Right lobe of liver (tissue), 6 donors: ENCODE measurements at regions not wholly inside any gene's neighbourhood (a gene's known extent, or its start where the extent isn't known, plus 50 kb on each side); places are given as distances from the start of the nearest gene placed in this dataset.

Experiments
- ATAC-seq, 4 donors: fragments of 200-7000 bp; cut with Tn5 transposase; one replicate each; pipeline ENCODE4 v1.9.1; 2020; ENCODE audit warnings: mild to moderate bottlenecking in 4 of 4, moderate library complexity in 4 of 4
- DNase-seq, 3 donors: peaks; one replicate each; pipeline ENCODE4 v3.0.0-alpha.2; 2020
- H3K27ac ChIP-seq, 3 donors: fragments of 200-600 bp; one replicate each; pipeline ENCODE4 v1.8.0; 2022
- H3K27me3 ChIP-seq, 2 donors: fragments of 200-600 bp; one replicate each; pipeline ENCODE4 v1.8.0; 2022
- H3K36me3 ChIP-seq, 4 donors: fragments of 200-600 bp; sonication (generic) in 1 of 4; one replicate each; pipeline versions ENCODE4 v1.5.1 to v1.8.0; 2017 to 2022; ENCODE audit warnings: control low read depth in 1 of 4
- H3K4me1 ChIP-seq, 4 donors: fragments of 200-600 bp; sonication (generic) in 1 of 4; one replicate each; pipeline versions ENCODE4 v1.5.1 to v1.8.0; 2017 to 2022; ENCODE audit warnings: control low read depth in 1 of 4
- H3K4me3 ChIP-seq, 3 donors: fragments of 200-600 bp; one replicate each; pipeline ENCODE4 v1.8.0; 2022
- H3K9me3 ChIP-seq, 4 donors: fragments of 200-600 bp; sonication (generic) in 1 of 4; one replicate each; pipeline versions ENCODE4 v1.5.1 to v1.8.0; 2017 to 2022; ENCODE audit warnings: control low read depth in 1 of 4
- CTCF ChIP-seq, 4 donors: fragments of 200-600 bp in 3 of 4; fragments of 450-650 bp in 1 of 4; IDR thresholded peaks; one replicate each; pipeline versions ENCODE4 v1.5.1 to v1.8.0; 2016 to 2022; ENCODE audit warnings: antibody characterized with exemption in 4 of 4, mild to moderate bottlenecking in 2 of 4
- POLR2A ChIP-seq: fragments of 450-650 bp; IDR thresholded peaks from one replicate; pipeline ENCODE4 v1.6.1; 2017; ENCODE audit warnings: antibody characterized with exemption, mild to moderate bottlenecking
- WGBS: methylation state at CpG from one replicate; pipeline ENCODE4 v1.1.6; 2018; ENCODE audit warnings: low coverage, low lambda C conversion rate; ENCODE audit not compliant: insufficient coverage; ENCODE audit errors: missing lambda C conversion rate; 5-methylcytosine and 5-hydroxymethylcytosine counted together
- intact Hi-C, 2 donors: fragments of 100-400 bp; cut with DNase I; formaldehyde crosslinking; loops; one replicate each; pipeline versions ENCODE4 v1.11.2 to v1.14.1; 2022
- donor health status: DM: no; HTN: yes; CAD: no.
- donor health status: DM: no; HTN: no; CAD: no.
- donor health status: DM: no; HTN: no; CAD: no.
- donor health status: DM: no; HTN: yes; CAD: no.
- donor health status: DM: no; HTN: yes; CAD: no.

- peaks cover 0 to 7% (median 4%) of the 10 kb centered on the region in 4 donors for H3K9me3 ChIP-seq
- ATAC-seq (no peak), DNase-seq (peak in 1 of 3 donors; percentile 28)
- WGBS: 33% methylated on average over 4 of the region's 4 CpGs
- no peaks in the 10 kb centered on the region for H3K27me3 ChIP-seq
- no peak overlapping the region for H3K4me3 ChIP-seq
- no peaks in the 10 kb centered on the region for H3K4me1 ChIP-seq
- H3K27ac ChIP-seq: no peak overlapping the region
- TF ChIP-seq CTCF (IDR thresholded peaks at IDR 0.05) (no peak), POLR2A (no peak)
- H3K36me3 ChIP-seq: no peaks in the 10 kb centered on the region
- intact Hi-C loops: no loop called here
Observed at GRCh38 chr1:221327954-221328353, 413.9 kb downstream of the DUSP10 start.

- H3K4me1 ChIP-seq: no peaks in the 10 kb centered on the region
- ATAC-seq (no peak), DNase-seq (no peak)
- H3K27me3 ChIP-seq: no peaks in the 10 kb centered on the region
- H3K9me3 ChIP-seq: peaks cover 0 to 7% (median 4%) of the 10 kb centered on the region in 4 donors
- no peaks in the 10 kb centered on the region for H3K36me3 ChIP-seq
- WGBS: 88% methylated on average over 2 of the region's 2 CpGs
- no peak overlapping the region for H3K4me3 ChIP-seq
- intact Hi-C loops: no loop called here
- no peak for TF ChIP-seq CTCF (IDR thresholded peaks at IDR 0.05)
- TF ChIP-seq POLR2A: no peak
- H3K27ac ChIP-seq: no peak overlapping the region
Observed at GRCh38 chr1:221328371-221328770, 413.5 kb downstream of the DUSP10 start.

- Histone ChIP-seq H3K36me3 (no peaks in the 10 kb centered on the region), H3K9me3 (peaks cover 0 to 7% (median 4%) of the 10 kb centered on the region in 4 donors), H3K27me3 (no peaks in the 10 kb centered on the region), H3K4me3 (no peak overlapping the region), H3K4me1 (peaks cover 0 to 13% (median 0%) of the 10 kb centered on the region in 4 donors), H3K27ac (no peak overlapping the region)
- ATAC-seq (no peak), DNase-seq (no peak)
- TF ChIP-seq POLR2A: no peak
- no peak for TF ChIP-seq CTCF (IDR thresholded peaks at IDR 0.05)
- intact Hi-C loops: no loop called here
- WGBS: 71% methylated on average over 1 of the region's 1 CpG
Observed at GRCh38 chr1:221331273-221332183, 410.4 kb downstream of the DUSP10 start.

- DNase-seq: no peak
- Histone ChIP-seq H3K4me1 (peaks cover 0 to 13% (median 0%) of the 10 kb centered on the region in 4 donors), H3K27me3 (no peaks in the 10 kb centered on the region), H3K36me3 (no peaks in the 10 kb centered on the region), H3K4me3 (no peak overlapping the region), H3K9me3 (peaks cover 0 to 7% (median 4%) of the 10 kb centered on the region in 4 donors), H3K27ac (peak overlapping the region; percentile 6 to 26 (median 24))
- peak; percentile 42 to 75 (median 48) for ATAC-seq
- TF ChIP-seq POLR2A (no peak), CTCF (IDR thresholded peaks at IDR 0.05) (no peak)
- WGBS: 24% methylated on average over 2 of the region's 2 CpGs
- intact Hi-C loops: no loop called here
Observed at GRCh38 chr1:221334062-221334461, 407.8 kb downstream of the DUSP10 start.
